Choroid plexus epithelial cell (primary cell): ENCODE measurements at regions not wholly inside any gene's neighbourhood (a gene's known extent, or its start where the extent isn't known, plus 50 kb on each side); places are given as distances from the start of the nearest gene placed in this dataset.
A peak's percentile ranks its signal among the peaks of the same experiment; 100 is the strongest.

Experiments
- DNase-seq: peaks from one replicate; pipeline ENCODE4 v3.0.0-alpha.2; 2010; ENCODE audit warnings: low read depth
- H3K4me3 ChIP-seq: 2 replicates; pipeline ENCODE4 v1.5.1; 2011; ENCODE audit warnings: low read depth, mild to moderate bottlenecking, control low read depth, low read length, moderate library complexity
- CTCF ChIP-seq: conservative IDR thresholded peaks from 2 replicates; pipeline ENCODE4 v1.5.1; 2011; ENCODE audit warnings: low read depth, mild to moderate bottlenecking, control low read depth, inconsistent platforms, low read length, moderate library complexity

GRCh38 chr14:94717808-94718207 is 52.1 kb downstream of the GSC start:
- peak; percentile 15 for DNase-seq
- H3K4me3 ChIP-seq, result no peak overlapping the region
- peak; percentile 9 for TF ChIP-seq CTCF

GRCh38 chr14:94716976-94717375 is 52.9 kb downstream of the GSC start:
- no peak overlapping the region for H3K4me3 ChIP-seq
- DNase-seq, result no peak
- no peak for TF ChIP-seq CTCF

GRCh38 chr14:94713115-94713514 is 56.8 kb downstream of the GSC start:
- no peak for DNase-seq
- TF ChIP-seq CTCF, result no peak
- H3K4me3 ChIP-seq, result no peak overlapping the region

GRCh38 chr14:94710731-94711130 is 59.2 kb downstream of the GSC start:
- H3K4me3 ChIP-seq, result no peak overlapping the region
- TF ChIP-seq CTCF, result no peak
- DNase-seq, result no peak

- no peak overlapping the region for H3K4me3 ChIP-seq
- TF ChIP-seq CTCF, result peak; percentile 41
- DNase-seq, result no peak
Observed at GRCh38 chr14:94707494-94707893, 62.4 kb downstream of the GSC start.

- no peak for TF ChIP-seq CTCF
- DNase-seq, result no peak
- no peak overlapping the region for H3K4me3 ChIP-seq
Observed at GRCh38 chr14:94706133-94706532, 63.8 kb downstream of the GSC start.

GRCh38 chr14:94702629-94703028 is 67.3 kb downstream of the GSC start:
- no peak for DNase-seq
- TF ChIP-seq CTCF, result no peak
- no peak overlapping the region for H3K4me3 ChIP-seq
